ENCODE measurements at regions not wholly inside any gene's neighbourhood (a gene's known extent, or its start where the extent isn't known, plus 50 kb on each side); places are given as distances from the start of the nearest gene placed in this dataset.

GRCh38 chr13:103996733-103997132 is 930.5 kb upstream of the SLC10A2 start:
- TF ChIP-seq CTCF (IDR thresholded peaks at IDR 0.05) (no peak), POLR2A (IDR thresholded peaks at IDR 0.05) (no peak)
